T-cell (primary cell): ENCODE measurements at regions not wholly inside any gene's neighbourhood (a gene's known extent, or its start where the extent isn't known, plus 50 kb on each side); places are given as distances from the start of the nearest gene placed in this dataset.

Experiments used
- ATAC-seq, 4 experiments: fragments of 200-7000 bp in 3 of 4; fragments of 150-1000 bp in 1 of 4; cut with Tn5 transposase; replicated peaks in 1 of 4; 1 replicate in 3 of 4; 2 replicates in 1 of 4; pipeline ENCODE4 v1.10.0; 2021; ENCODE audit warnings: moderate library complexity in 3 of 4, mild to moderate bottlenecking in 2 of 4, moderate number of reproducible peaks in 1 of 4
- CTCF ChIA-PET, 2 donors: fragments of 300-600 bp; sonication (Branson Sonifier 250); formaldehyde crosslinking; loops; one replicate each; lab custom pipeline; 2022; ENCODE audit warnings: antibody characterized with exemption in 2 of 2; lab: Charles Lee
- POLR2A ChIA-PET, 2 donors: fragments of 300-600 bp; sonication (Branson Sonifier 250); formaldehyde crosslinking; loops; one replicate each; lab custom pipeline; 2022; ENCODE audit warnings: antibody characterized with exemption in 2 of 2; lab: Charles Lee
- DNase-seq, 35 experiments: peaks; one replicate each; pipeline versions ENCODE4 v3.0.0 to v3.0.0-alpha.2; 2013 to 2023
- H3K27ac ChIP-seq: one replicate; pipeline ENCODE4 v1.5.1; 2013; ENCODE audit warnings: low read length
- H3K27me3 ChIP-seq, 2 experiments: replicated peaks in 1 of 2; 1 replicate in 1 of 2; 2 replicates in 1 of 2; pipeline versions ENCODE4 v1.6.1 to v1.7.0; 2013; ENCODE audit warnings: low read length in 1 of 2, mixed read lengths in 1 of 2; ENCODE audit not compliant: control insufficient read depth in 2 of 2, insufficient read depth in 2 of 2; ENCODE audit errors: extremely low read depth in 1 of 2
- H3K36me3 ChIP-seq, 2 donors: 1 replicate in 1 of 2; 2 replicates in 1 of 2; pipeline versions ENCODE4 v1.6.1 to v1.7.0; 2013; ENCODE audit warnings: low read length in 1 of 2; ENCODE audit not compliant: control insufficient read depth in 2 of 2, insufficient read depth in 1 of 2; ENCODE audit errors: extremely low read depth in 1 of 2
- H3K4me1 ChIP-seq, 2 experiments: 1 replicate in 1 of 2; 2 replicates in 1 of 2; pipeline versions ENCODE4 v1.6.1 to v1.7.0; 2013; ENCODE audit warnings: low read length in 2 of 2, mixed read lengths in 1 of 2; ENCODE audit not compliant: insufficient read depth in 2 of 2, control insufficient read depth in 1 of 2; ENCODE audit errors: extremely low read depth in 1 of 2
- H3K4me3 ChIP-seq, 2 donors: 1 replicate in 1 of 2; 2 replicates in 1 of 2; pipeline versions ENCODE4 v1.5.1 to v1.7.0; 2013; ENCODE audit warnings: mild to moderate bottlenecking in 2 of 2, low read length in 1 of 2, moderate library complexity in 1 of 2; ENCODE audit not compliant: control insufficient read depth in 1 of 2; ENCODE audit errors: extremely low read depth in 1 of 2
- H3K9me3 ChIP-seq: 2 replicates; pipeline ENCODE4 v1.7.0; 2013
- H3K27ac Mint-ChIP-seq, 2 donors: one replicate each; pipeline ENCODE4 v1.8.0; 2020 to 2021; ENCODE audit warnings: mild to moderate bottlenecking in 2 of 2, mixed read lengths in 2 of 2
- H3K27me3 Mint-ChIP-seq, 2 donors: one replicate each; pipeline ENCODE4 v1.8.0; 2021 to 2022; ENCODE audit warnings: mixed read lengths in 2 of 2
- H3K36me3 Mint-ChIP-seq: one replicate; pipeline ENCODE4 v1.8.0; 2021; ENCODE audit warnings: mixed read lengths
- H3K4me1 Mint-ChIP-seq, 3 donors: one replicate each; pipeline ENCODE4 v1.8.0; 2020 to 2022; ENCODE audit warnings: mixed read lengths in 3 of 3, mild to moderate bottlenecking in 1 of 3
- H3K4me3 Mint-ChIP-seq, 3 donors: one replicate each; pipeline ENCODE4 v1.8.0; 2020 to 2022; ENCODE audit warnings: mild to moderate bottlenecking in 3 of 3, mixed read lengths in 3 of 3, moderate library complexity in 3 of 3
- H3K9me3 Mint-ChIP-seq, 3 donors: one replicate each; pipeline ENCODE4 v1.8.0; 2020 to 2022; ENCODE audit warnings: mixed read lengths in 3 of 3
- WGBS: methylation state at CpG from one replicate; pipeline ENCODE4 v1.1.5; 2013; ENCODE audit warnings: missing lambda C conversion rate; ENCODE audit not compliant: insufficient coverage; 5-methylcytosine and 5-hydroxymethylcytosine counted together

GRCh38 chr1:72526926-72527325 lies 244.6 kb upstream of the NEGR1 start:
- no peak for ATAC-seq
- CTCF ChIA-PET, result no interaction called here

GRCh38 chr1:72524021-72524420 lies 241.7 kb upstream of the NEGR1 start:
- H3K27ac ChIP-seq, result no peak overlapping the region
- H3K4me3 ChIP-seq, result no peak overlapping the region
- no peaks in the 10 kb centered on the region for H3K36me3 ChIP-seq
- H3K9me3 Mint-ChIP-seq, result peaks cover 0 to 20% (median 2%) of the 10 kb centered on the region in 3 donors
- no peak overlapping the region for H3K27ac Mint-ChIP-seq
- POLR2A ChIA-PET, result no interaction called here
- no peaks in the 10 kb centered on the region for H3K4me1 ChIP-seq
- no peaks in the 10 kb centered on the region for H3K27me3 ChIP-seq
- no peak overlapping the region for H3K4me3 Mint-ChIP-seq
- CTCF ChIA-PET, result no interaction called here
- DNase-seq (no peak), ATAC-seq (no peak)
- no peaks in the 10 kb centered on the region for H3K27me3 Mint-ChIP-seq
- H3K9me3 ChIP-seq, result no peaks in the 10 kb centered on the region
- H3K36me3 Mint-ChIP-seq, result no peaks in the 10 kb centered on the region
- no peaks in the 10 kb centered on the region for H3K4me1 Mint-ChIP-seq

More at GRCh38 chr1:72526926-72527325, 244.6 kb upstream of the NEGR1 start:
- Histone ChIP-seq H3K9me3 (peaks cover 2% of the 10 kb centered on the region), H3K27me3 (no peaks in the 10 kb centered on the region), H3K4me1 (no peaks in the 10 kb centered on the region), H3K36me3 (no peaks in the 10 kb centered on the region), H3K4me3 (no peak overlapping the region), H3K27ac (no peak overlapping the region)
- H3K27ac Mint-ChIP-seq, result no peak overlapping the region
- no peak overlapping the region for H3K4me3 Mint-ChIP-seq
- H3K27me3 Mint-ChIP-seq, result no peaks in the 10 kb centered on the region
- POLR2A ChIA-PET, result no interaction called here
- no peaks in the 10 kb centered on the region for H3K4me1 Mint-ChIP-seq
- no CpG with 5 or more reads among the region's 4 CpGs for WGBS
- H3K36me3 Mint-ChIP-seq, result no peaks in the 10 kb centered on the region
- peaks cover 0 to 32% (median 4%) of the 10 kb centered on the region in 3 donors for H3K9me3 Mint-ChIP-seq
- no peak for DNase-seq

GRCh38 chr1:72521659-72522058 lies 239.3 kb upstream of the NEGR1 start:
- no peak for ATAC-seq
- Histone ChIP-seq H3K36me3 (no peaks in the 10 kb centered on the region), H3K9me3 (no peaks in the 10 kb centered on the region), H3K4me3 (no peak overlapping the region), H3K4me1 (no peaks in the 10 kb centered on the region), H3K27ac (no peak overlapping the region), H3K27me3 (no peaks in the 10 kb centered on the region)
- Mint-ChIP-seq H3K27ac (no peak overlapping the region), H3K36me3 (no peaks in the 10 kb centered on the region), H3K4me1 (no peaks in the 10 kb centered on the region), H3K27me3 (no peaks in the 10 kb centered on the region), H3K4me3 (no peak overlapping the region), H3K9me3 (peaks cover 0 to 12% (median 2%) of the 10 kb centered on the region in 3 donors)
- DNase-seq, result no peak
- no CpG with 5 or more reads among the region's 2 CpGs for WGBS
- ChIA-PET CTCF (no interaction called here), POLR2A (no interaction called here)

GRCh38 chr1:72516826-72517225 lies 234.5 kb upstream of the NEGR1 start:
- ChIA-PET CTCF (no interaction called here), POLR2A (no interaction called here)
- Histone ChIP-seq H3K4me3 (no peak overlapping the region), H3K36me3 (no peaks in the 10 kb centered on the region), H3K27me3 (no peaks in the 10 kb centered on the region), H3K4me1 (no peaks in the 10 kb centered on the region), H3K27ac (no peak overlapping the region), H3K9me3 (no peaks in the 10 kb centered on the region)
- Mint-ChIP-seq H3K9me3 (peaks cover 0 to 5% (median 0%) of the 10 kb centered on the region in 3 donors), H3K36me3 (no peaks in the 10 kb centered on the region), H3K27me3 (no peaks in the 10 kb centered on the region), H3K4me3 (no peak overlapping the region), H3K4me1 (no peaks in the 10 kb centered on the region), H3K27ac (no peak overlapping the region)
- WGBS, result no CpG with 5 or more reads among the region's 2 CpGs
- ATAC-seq, result no peak
- no peak for DNase-seq

GRCh38 chr1:72516264-72516663 lies 233.9 kb upstream of the NEGR1 start:
- Histone ChIP-seq H3K9me3 (no peaks in the 10 kb centered on the region), H3K27ac (no peak overlapping the region), H3K4me1 (no peaks in the 10 kb centered on the region), H3K27me3 (no peaks in the 10 kb centered on the region), H3K36me3 (no peaks in the 10 kb centered on the region), H3K4me3 (no peak overlapping the region)
- WGBS, result no CpG with 5 or more reads among the region's 4 CpGs
- POLR2A ChIA-PET, result no interaction called here
- Mint-ChIP-seq H3K4me1 (no peaks in the 10 kb centered on the region), H3K36me3 (no peaks in the 10 kb centered on the region), H3K27ac (no peak overlapping the region), H3K27me3 (no peaks in the 10 kb centered on the region), H3K9me3 (peaks cover 0 to 4% (median 0%) of the 10 kb centered on the region in 3 donors), H3K4me3 (no peak overlapping the region)
- ATAC-seq (no peak), DNase-seq (no peak)
- CTCF ChIA-PET, result no interaction called here

GRCh38 chr1:72498371-72498770 lies 216.0 kb upstream of the NEGR1 start:
- ATAC-seq (no peak), DNase-seq (no peak)
- Histone ChIP-seq H3K27me3 (no peaks in the 10 kb centered on the region), H3K36me3 (no peaks in the 10 kb centered on the region), H3K9me3 (no peaks in the 10 kb centered on the region), H3K4me1 (no peaks in the 10 kb centered on the region), H3K4me3 (no peak overlapping the region), H3K27ac (no peak overlapping the region)
- Mint-ChIP-seq H3K36me3 (no peaks in the 10 kb centered on the region), H3K4me3 (no peak overlapping the region), H3K4me1 (no peaks in the 10 kb centered on the region), H3K27me3 (no peaks in the 10 kb centered on the region), H3K9me3 (peaks cover 0 to 9% (median 1%) of the 10 kb centered on the region in 3 donors), H3K27ac (no peak overlapping the region)
- ChIA-PET POLR2A (no interaction called here), CTCF (no interaction called here)
- WGBS, result 43% methylated on average over 1 of the region's 5 CpGs

GRCh38 chr1:72489801-72490200 lies 207.5 kb upstream of the NEGR1 start:
- H3K27ac Mint-ChIP-seq, result no peak overlapping the region
- ChIA-PET CTCF (no interaction called here), POLR2A (no interaction called here)
- ATAC-seq, result no peak
- H3K27ac ChIP-seq, result no peak overlapping the region
- H3K4me1 Mint-ChIP-seq, result no peaks in the 10 kb centered on the region
- DNase-seq, result no peak
- no peak overlapping the region for H3K4me3 ChIP-seq
- peaks cover 0 to 21% (median 2%) of the 10 kb centered on the region in 3 donors for H3K9me3 Mint-ChIP-seq
- H3K4me1 ChIP-seq, result no peaks in the 10 kb centered on the region
- no peaks in the 10 kb centered on the region for H3K36me3 Mint-ChIP-seq
- no peaks in the 10 kb centered on the region for H3K27me3 Mint-ChIP-seq
- no peaks in the 10 kb centered on the region for H3K36me3 ChIP-seq
- H3K4me3 Mint-ChIP-seq, result no peak overlapping the region
- no peaks in the 10 kb centered on the region for H3K27me3 ChIP-seq
- H3K9me3 ChIP-seq, result no peaks in the 10 kb centered on the region
